ENCODE measurements at regions not wholly inside any gene's neighbourhood (a gene's known extent, or its start where the extent isn't known, plus 50 kb on each side); places are given as distances from the start of the nearest gene placed in this dataset.
"Not testable (repeated sequence)": the region's sequence is repeated elsewhere in the genome, so short reads cannot be mapped to it uniquely, and the experiment has no call there.

DNA sequence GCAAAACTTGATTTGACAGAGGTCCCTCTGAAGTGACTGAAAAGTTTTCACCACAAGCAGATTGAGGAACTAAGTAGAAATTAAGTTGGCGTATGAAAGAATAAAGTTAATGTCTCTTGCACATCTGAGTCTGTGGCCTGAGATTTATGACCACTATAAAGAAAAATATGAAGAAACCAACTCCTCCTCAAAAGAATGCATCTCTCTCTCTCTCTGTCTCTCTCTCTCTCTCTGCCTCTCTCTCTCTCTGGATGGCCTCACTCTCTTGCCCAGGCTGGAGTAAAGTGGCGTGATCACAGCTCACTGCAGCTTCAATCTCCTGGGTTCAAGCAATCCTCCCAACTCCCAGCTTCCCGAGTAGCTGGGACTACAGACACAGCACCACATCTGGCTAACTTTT, 55.2 kb downstream of the RPL22L1 start:
- DNase-seq (ENCODE audit: low spot score), result no peak
- no peak for FAIRE-seq

DNA sequence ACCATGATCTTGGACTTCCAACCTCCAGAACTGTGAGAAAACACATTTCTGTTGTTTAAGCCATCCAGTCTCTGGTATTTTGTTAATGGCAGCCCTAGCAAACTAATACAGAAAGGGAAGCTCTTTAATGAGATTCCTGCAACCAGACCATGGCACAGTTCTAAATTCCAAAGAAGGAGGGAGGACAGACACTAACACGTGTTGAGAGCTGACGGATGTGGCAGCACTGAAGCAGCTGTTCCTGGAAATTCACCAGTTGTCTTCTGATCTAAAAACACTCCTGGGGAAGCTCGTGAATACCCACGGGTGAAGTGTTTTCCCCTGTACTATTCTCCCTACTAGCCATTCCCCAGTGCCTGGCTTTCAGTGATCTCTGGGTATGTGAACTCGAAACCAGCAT, 56.7 kb downstream of the RPL22L1 start:
- FAIRE-seq (no peak), DNase-seq (ENCODE audit: low spot score) (no peak)

DNA sequence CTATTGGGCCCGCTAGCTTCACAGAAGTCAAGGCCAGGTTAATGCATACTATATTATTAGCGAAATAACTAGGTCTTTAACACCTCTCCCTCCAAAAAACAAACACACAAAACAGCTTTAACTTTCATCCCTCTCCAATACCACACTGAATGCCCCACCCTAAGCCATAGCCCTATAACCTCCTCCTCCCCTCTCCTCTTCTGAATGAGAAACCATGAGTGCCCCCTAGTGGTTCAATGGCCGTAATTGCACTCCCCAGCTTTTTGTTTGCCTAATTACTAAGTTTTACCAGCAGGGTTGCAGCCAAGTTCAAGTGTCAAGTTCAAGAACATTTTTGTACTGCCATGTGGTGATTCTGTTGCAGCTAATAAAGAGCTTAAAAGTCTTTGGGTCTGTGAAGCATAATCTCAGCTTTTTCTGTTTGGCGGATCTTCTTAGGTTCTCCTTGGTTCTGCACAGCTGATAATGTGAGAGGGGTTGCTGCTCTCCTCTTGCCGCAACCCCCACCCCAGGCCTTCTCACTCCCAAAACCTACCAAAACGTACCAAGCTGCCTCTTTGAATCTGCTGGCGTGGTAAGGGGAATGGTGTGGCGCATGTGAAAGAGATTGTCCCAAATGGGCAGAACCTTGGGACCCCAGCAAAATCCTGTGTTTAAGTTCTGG, 57.9 kb downstream of the RPL22L1 start:
- DNase-seq (ENCODE audit: low spot score) (peak; percentile 64), FAIRE-seq (no peak)

DNA sequence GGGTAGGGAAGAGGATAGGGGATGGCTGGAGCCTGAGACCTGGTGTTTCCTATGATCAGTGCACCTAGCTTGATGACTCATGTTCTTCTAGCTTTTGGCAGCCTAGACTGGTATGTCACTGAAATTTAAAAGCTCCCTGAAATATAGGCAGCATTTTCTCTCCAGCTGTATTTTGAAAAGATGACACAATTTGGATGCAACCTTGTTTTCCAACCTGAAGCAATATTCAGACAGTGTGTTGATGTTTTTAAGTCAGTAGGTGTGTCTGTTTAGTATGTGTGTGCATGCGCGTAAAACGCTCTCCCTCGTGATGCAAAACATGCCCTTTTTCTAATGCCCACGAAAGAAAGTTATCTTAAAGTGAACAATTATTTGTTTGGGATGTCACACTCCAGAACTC, 58.5 kb downstream of the RPL22L1 start:
- DNase-seq (ENCODE audit: low spot score), result peak; percentile 42
- FAIRE-seq, result no peak

- DNase-seq (ENCODE audit: low spot score), result no peak
- no peak for FAIRE-seq
Observed at GRCh38 chr3:170809975-170810357, 60.0 kb downstream of the RPL22L1 start.

DNA sequence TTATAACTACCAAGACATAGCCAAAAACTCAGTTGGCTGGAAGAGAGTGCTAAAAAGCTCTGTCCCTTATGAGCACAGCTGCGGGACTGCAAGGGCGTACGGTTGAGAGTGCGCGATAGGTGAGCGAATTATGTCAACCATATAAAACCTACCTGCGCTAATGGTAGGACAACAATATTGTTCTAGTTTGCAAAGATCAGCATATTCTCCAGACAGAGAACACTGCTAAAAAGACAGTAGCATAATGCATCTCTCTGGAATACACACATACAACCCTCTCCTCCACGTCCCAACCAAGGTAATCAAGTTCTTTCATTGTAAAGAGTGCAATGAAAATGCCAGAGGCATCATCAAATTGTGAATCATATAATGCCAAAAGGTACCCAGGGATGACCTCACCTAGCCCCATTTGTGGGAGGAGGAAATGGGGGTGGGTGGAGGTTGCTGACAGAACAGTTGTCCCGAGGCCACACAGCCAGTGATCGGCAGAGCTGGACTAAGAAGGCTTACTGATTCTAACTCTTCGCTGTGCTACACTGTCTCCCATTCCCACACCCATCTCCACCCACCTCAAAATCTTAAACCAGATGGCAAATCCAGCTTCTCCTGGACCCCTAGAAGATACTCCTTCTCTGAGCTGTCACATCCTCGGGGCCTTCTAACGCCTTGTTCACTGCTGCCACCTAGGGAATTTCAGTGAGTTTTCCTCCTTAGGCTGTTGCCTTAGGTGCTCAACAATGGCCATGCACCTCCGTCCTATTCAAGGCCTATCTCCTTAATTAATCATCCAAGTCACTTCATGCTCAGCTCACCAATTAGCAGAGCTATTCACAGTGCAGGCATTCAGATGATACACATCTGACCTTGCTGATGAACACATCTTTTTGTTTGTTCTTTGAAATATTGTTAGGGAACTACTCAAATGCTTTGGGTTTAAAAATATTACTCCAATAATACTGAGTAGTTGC, 60.7 kb downstream of the RPL22L1 start:
- FAIRE-seq, result no peak

GRCh38 chr3:170808041-170808440, 62.0 kb downstream of the RPL22L1 start:
- DNase-seq (ENCODE audit: low spot score) (no peak), FAIRE-seq (no peak)

More for the DNA sequence above, 60.7 kb downstream of the RPL22L1 start:
- peak; percentile 55 for DNase-seq (ENCODE audit: low spot score)

GRCh38 chr3:170806676-170807075, 63.3 kb downstream of the RPL22L1 start:
- FAIRE-seq, result no peak
- DNase-seq (ENCODE audit: low spot score), result no peak

GRCh38 chr3:170806141-170806540, 63.9 kb downstream of the RPL22L1 start:
- FAIRE-seq (no peak), DNase-seq (ENCODE audit: low spot score) (no peak)

GRCh38 chr3:170805296-170805695, 64.7 kb downstream of the RPL22L1 start:
- FAIRE-seq; DNase-seq (ENCODE audit: low spot score): not testable (repeated sequence)

DNA sequence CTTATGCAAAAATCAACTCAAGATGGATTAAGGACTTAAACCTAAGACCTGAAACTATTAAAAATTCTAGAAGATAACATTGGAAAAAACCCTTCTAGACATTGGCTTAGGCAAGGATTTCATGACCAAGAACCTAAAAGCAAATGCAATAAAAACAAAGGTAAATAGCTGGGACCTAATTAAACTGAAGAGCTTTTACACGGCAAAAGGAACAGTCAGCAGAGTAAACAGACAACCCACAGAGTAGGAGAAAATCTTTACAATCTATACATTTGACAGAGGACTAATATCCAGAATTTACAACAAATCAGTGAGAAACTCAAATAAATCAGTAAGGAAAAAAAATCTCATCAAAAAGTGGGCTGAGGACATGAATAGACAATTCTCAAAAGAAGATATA, 65.4 kb downstream of the RPL22L1 start:
- DNase-seq (ENCODE audit: low spot score); FAIRE-seq: not testable (repeated sequence)

GRCh38 chr3:170804078-170804477, 65.9 kb downstream of the RPL22L1 start:
- FAIRE-seq, result no peak
- no peak for DNase-seq (ENCODE audit: low spot score)

DNA sequence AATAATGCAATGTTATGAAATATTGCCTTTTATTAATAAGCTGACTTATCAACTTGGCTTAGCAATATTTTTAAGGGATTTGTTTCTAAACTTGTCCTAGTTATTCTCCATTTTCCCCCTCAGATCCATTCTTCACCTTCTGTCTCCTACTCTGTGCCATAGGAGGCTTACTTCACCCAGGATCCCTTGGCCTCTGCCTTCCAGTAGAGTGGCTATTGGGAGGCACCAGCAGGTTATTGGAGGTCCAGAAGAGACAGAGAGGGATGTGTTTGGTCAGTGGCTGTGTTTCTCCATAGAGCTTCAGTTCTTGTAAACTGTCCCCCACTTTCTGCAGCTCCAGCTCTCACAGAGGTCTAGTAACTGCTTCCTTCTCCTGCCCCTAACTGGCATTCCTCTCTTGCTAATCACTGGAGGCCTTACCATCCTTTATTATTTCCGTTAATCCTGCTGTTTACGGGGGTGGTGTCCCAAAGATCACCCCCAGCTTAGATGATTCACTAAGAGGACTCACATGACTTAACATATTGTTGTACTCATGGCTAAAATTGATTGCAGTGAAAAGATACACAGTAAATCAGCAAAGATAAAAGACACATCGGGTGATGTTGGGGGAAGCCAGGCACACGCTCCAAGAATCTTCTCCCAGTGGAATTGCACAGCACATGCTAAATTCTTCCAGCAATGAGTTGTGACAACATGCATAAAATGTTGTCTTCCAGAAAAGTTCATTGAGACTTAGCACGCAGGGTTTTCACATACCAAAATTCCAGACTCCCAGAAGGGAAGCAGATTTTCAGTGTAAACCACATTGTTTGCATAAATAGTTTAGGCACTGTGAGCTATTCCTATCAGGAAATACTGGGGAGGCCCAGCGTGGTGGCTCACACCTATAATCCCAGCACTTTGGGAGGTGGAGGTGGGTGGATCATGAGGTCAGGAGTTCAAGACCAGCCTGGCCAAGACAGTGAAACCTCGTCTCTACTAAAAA, 67.5 kb downstream of the RPL22L1 start:
- DNase-seq (ENCODE audit: low spot score) (peak; percentile 47), FAIRE-seq (no peak)

- no peak for FAIRE-seq
- no peak for DNase-seq (ENCODE audit: low spot score)
Observed at GRCh38 chr3:170801597-170801996, 68.4 kb downstream of the RPL22L1 start.

GRCh38 chr3:170800275-170800674, 69.7 kb downstream of the RPL22L1 start:
- FAIRE-seq; DNase-seq (ENCODE audit: low spot score): not testable (repeated sequence)

DNA sequence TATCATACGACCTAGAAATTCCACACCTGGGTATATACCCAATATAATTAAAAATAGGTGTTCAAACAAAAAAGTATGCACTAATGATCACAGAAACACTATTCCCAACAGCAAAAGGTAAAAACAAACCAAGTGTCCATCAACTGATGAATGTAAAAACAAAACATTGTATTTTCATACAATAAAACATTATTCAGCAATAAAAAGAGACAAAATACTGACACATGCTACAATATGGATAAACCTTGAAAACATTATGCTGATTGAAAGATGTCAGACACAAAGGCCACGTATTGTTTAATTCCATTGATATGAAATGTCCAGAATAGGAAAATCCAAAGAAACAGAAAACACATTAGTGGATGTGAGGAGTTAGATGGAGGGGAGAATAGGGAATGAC, 71.0 kb downstream of the RPL22L1 start:
- FAIRE-seq (no peak), DNase-seq (ENCODE audit: low spot score) (no peak)

DNA sequence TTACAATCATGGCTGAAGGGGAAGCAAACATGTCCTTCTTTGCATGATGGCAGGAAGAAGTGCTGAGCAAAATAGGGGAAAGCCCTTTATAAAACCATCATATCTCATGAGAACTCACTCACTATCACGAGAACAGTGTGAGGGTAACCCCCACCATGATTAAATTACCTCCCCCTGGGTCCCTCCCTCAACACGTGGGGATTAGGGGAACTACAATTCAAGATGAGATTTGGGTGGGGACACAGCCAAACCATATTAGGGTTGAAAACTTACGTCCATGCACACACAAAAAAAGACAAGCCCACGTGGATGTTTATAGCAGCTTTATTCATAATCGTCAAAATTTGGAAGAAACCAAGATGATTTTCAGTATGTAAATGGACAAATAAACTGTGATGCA, 72.3 kb downstream of the RPL22L1 start:
- DNase-seq (ENCODE audit: low spot score), result no peak
- FAIRE-seq, result no peak

DNA sequence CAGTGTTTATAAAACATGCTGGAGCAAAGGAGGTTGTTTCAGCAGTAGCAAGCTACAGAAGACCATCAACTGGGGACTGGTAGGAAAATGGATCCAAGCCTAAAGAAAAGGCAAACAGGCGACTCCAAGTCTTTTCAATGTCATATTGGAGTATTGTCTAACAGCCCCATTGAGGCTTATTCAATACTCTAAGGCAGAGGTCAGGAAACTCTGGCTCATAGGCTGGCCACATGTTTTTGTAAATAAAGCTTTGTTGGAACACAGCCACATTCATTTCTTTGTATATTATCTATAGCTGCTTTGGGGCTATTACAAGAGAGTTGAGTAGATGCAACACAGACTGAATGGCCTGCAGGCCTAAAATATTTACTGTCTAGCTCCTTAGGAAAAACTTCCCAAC, 77.5 kb downstream of the RPL22L1 start:
- FAIRE-seq (no peak), DNase-seq (ENCODE audit: low spot score) (no peak)

- no peak for DNase-seq (ENCODE audit: low spot score)
- FAIRE-seq, result no peak
Observed at GRCh38 chr3:170790647-170791046, 79.3 kb downstream of the RPL22L1 start.

DNA sequence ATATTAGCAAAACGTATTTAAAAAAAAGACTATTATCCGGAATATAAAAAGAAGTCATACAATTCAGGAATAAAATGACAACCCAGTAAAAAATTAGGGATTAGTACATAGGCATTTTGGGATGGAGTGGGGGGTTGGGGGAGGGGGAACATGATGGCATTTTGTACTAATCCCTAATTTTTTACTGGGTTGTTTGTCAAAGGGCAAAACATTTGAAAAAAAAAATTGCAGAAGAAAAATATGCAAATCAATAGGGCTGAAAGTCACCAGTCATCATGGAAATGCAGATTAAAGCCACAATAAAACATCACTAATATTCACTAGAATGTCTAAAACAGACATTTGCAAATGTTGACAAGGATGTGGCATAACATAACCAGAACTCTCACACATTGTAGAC, 82.5 kb downstream of the RPL22L1 start:
- no peak for FAIRE-seq

GRCh38 chr3:170785454-170785853, 84.5 kb downstream of the RPL22L1 start:
- no peak for FAIRE-seq

More for the DNA sequence above, 82.5 kb downstream of the RPL22L1 start:
- no peak for DNase-seq (ENCODE audit: low spot score)

More at GRCh38 chr3:170785454-170785853, 84.5 kb downstream of the RPL22L1 start:
- no peak for DNase-seq (ENCODE audit: low spot score)

All from urothelium cell line (cell line).